B cell (primary cell): ENCODE measurements at regions not wholly inside any gene's neighbourhood (a gene's known extent, or its start where the extent isn't known, plus 50 kb on each side); places are given as distances from the start of the nearest gene placed in this dataset.

Experiments
- EZH2 ChIP-seq: IDR thresholded peaks from 2 replicates; pipeline ENCODE4 v1.6.1; 2012; ENCODE audit warnings: borderline replicate concordance, low read depth, mild to moderate bottlenecking, moderate library complexity, low read length; ENCODE audit not compliant: insufficient read depth, poor library complexity, severe bottlenecking
- TF ChIP-seq, protein P1 (sequence below): fragments of 200-600 bp; IDR thresholded peaks from one replicate; pipeline ENCODE4 v1.8.0; 2022; ENCODE audit warnings: antibody characterized with exemption, mild to moderate bottlenecking

DNA sequence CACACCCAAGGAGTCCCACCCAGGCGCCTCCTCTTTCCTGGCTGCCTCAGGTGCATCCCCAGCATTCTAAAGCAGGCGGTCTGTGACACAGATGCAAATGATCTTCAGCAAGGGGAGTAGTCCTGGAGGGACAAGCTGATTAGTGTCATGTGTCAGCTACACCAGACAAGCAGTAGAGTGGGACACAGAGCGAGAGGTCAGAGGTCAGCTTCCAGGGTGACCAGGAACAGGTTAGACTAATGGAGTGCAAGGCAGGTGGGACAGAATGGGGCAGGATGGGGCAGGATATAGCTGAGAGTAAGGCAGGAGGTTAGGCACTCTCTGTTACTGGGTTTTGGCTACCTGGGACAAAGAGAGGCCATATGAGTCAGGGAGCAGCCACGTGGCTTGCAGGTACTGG is 534.0 kb downstream of the FUT8 start:
- TF ChIP-seq, protein P1, sequence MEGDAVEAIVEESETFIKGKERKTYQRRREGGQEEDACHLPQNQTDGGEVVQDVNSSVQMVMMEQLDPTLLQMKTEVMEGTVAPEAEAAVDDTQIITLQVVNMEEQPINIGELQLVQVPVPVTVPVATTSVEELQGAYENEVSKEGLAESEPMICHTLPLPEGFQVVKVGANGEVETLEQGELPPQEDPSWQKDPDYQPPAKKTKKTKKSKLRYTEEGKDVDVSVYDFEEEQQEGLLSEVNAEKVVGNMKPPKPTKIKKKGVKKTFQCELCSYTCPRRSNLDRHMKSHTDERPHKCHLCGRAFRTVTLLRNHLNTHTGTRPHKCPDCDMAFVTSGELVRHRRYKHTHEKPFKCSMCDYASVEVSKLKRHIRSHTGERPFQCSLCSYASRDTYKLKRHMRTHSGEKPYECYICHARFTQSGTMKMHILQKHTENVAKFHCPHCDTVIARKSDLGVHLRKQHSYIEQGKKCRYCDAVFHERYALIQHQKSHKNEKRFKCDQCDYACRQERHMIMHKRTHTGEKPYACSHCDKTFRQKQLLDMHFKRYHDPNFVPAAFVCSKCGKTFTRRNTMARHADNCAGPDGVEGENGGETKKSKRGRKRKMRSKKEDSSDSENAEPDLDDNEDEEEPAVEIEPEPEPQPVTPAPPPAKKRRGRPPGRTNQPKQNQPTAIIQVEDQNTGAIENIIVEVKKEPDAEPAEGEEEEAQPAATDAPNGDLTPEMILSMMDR, result no peak
- TF ChIP-seq EZH2, result no peak
